DMS53 treated with DMSO at 0.1 percent for 48 hours (cell line): ENCODE measurements at regions not wholly inside any gene's neighbourhood (a gene's known extent, or its start where the extent isn't known, plus 50 kb on each side); places are given as distances from the start of the nearest gene placed in this dataset.

ENCODE experiments used
- DNase-seq: peaks from one replicate; lab custom pipeline; 2025; ENCODE audit not compliant: unreplicated experiment; lab: John Stamatoyannopoulos, UW

DNA sequence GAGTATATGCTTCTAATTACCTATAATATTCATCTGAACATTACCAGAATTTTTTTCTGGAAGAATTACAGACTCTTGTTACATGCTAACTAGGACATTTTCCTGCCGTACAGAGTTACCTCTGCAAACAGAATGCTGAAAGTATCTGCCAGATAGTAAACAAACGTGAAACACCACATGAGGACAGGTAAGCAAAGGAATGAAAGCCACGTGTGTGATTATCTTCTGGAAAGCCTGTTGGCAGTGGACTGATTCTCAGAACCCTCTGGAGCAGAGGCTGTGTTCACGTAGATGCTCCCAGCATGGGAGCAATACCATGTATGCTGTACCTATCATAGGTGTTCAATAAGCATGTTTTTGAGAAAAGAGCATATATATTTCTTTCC, 472.6 kb downstream of the ENC1 start:
- DNase-seq, result no peak

DNA sequence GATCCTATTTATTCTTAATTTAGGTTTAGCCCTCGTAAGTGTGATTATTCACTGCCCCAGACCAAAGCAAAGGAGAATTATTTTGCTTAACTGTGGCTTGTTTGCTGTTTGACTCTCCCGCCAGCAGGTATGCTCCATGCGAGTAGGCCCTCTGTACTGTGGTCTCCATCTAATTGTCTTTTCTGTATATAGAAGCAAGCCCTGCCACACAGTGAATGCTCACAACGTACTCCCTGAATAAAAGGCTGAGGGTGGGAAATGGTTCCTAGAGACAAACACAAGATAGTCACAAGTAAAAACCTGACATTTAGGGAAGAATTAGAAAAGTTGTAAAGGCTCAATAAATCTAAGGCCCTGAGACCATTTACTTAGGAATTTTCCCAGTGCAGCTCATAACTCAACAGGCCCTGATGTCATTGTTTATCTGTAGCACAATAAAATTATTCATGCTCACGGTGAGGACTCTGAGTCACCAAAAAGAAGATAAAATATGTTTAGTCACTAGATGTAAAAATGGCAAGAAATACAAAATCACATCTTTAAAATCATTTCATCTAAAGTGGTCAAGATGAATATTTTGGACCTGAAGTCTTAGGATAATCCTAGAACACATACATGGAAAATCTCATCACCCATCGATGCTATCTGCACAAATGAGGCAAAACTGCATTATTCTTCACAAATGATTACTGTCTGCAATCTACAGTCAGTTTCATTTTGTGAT, 473.2 kb downstream of the ENC1 start:
- no peak for DNase-seq

- DNase-seq, result no peak
Measured at GRCh38 chr5:74166064-74166463, 474.5 kb downstream of the ENC1 start.

DNA sequence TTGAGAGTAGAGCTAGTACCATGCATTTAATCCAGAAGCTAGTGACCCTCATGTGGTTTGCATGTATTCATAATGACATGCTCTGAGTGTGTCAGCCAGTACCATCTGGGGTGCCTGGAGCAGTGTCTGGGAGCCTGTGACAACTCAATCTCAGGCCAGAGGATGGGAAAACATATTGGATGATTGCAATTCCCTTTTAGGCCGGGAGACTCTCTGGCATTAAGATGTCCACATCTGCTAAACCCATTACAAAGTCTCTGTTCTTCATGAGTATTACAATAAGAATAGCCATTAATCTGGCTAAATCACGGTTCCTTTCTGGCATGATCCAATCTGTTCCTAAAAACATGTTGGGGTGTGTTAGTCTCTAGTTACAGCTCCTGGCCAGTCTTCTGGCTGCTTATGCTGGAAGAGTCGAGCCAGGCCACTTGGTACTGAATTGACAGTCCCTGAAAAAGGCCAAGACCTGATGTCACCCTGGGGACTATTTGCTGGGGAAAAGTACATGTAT, 475.7 kb downstream of the ENC1 start:
- DNase-seq, result no peak

DNA sequence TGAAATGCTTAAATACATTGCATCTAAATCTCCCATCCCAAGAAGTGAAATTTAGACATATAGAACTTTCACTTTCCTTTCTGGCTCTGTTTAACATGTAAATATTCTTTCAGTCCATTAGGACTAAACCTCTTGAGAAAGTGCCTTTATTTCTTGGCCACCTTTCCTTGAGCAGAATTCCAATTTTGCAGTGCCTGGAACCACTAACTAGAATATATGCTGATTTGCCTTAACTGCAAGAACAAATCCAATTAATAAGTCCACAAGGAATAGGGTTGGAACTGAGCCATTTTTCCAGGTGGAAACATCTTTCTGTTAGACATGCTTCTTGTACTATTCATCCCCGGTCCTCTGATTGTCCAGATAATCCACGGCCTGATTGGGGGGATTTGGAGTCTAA, 478.0 kb downstream of the ENC1 start:
- DNase-seq, result no peak

GRCh38 chr5:74161170-74161569, 479.4 kb downstream of the ENC1 start:
- no peak for DNase-seq

DNA sequence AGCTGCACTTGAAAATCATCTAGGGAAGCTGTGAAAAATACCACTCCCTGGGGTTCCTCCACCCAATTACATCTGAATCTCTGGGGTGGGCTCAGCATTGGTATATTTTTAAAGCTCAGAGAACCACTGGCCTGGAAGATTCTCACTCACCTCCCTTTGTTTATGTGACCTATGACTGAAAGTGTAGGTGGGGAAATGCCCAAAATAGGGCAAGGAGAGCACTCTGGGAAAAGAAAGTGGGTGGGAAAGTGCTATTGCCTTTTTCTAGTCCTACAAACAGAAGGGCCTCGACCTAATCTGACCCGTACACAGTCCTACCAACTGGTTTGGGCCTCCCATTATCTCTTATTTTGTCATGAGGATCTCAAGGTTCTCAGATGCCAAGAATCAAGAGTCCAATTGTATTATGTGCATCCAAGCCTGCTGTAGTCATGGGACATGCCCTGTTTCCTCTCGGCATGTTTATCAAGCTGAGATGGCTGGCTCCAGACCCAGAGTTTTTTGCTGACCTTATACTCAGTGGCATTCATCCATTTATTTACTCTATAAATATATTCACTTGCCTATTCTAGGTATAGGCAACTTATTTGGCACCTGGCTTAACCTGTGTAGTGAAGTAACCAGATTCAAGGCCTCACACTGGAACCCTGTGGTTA, 483.7 kb downstream of the ENC1 start:
- DNase-seq, result no peak

- no peak for DNase-seq
Measured at GRCh38 chr5:74155501-74155900, 485.0 kb downstream of the ENC1 start.

DNA sequence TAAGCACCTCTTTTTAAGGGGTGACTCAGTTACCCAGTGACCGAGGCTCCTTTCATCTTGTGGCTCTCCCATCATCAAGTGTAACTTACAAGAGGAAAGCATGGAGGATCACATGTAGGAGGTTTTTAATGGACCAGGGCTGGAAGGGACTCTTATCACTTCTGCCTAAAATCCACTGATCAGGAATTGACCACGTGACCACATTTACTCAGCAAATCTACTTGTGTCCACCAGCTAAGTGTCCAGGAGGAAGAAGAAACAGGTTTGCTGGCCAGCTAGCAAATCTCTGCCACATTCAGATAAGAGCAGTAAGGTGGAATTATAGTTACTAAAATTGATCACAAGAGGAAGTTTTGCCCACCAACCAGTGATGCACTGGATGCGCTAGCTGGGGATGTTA, 486.0 kb downstream of the ENC1 start:
- DNase-seq, result no peak

GRCh38 chr5:74153255-74153790, 487.2 kb downstream of the ENC1 start:
- DNase-seq, result no peak

DNA sequence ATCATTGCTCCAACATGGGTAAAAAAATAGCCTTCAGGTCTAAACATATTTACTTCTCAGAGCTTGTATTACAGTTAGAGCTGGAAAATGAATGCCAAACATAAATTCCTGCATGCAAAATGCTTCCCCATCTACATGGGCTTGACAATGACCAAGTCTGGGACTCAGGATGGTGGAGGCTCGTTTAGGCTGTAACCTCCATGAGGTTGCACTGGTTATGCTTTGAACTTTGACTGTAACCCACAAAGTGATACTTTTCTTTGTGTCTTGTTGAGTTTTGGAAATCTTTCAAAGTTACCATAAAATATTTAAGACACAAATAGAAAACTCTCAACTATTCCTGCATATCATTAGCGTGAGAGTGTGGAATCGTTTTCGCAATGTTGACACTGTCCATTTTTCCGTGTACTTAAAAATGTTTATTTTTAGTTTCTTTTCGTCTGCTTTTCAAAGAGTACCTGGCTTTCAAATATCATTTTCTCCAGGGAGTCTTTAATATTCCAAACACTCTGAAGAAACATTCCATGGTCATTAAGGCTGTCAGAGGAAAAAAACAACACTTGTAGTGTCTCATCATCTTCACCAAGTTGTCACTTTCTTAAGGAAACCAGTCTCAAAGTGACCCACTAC, 487.8 kb downstream of the ENC1 start:
- DNase-seq, result no peak

DNA sequence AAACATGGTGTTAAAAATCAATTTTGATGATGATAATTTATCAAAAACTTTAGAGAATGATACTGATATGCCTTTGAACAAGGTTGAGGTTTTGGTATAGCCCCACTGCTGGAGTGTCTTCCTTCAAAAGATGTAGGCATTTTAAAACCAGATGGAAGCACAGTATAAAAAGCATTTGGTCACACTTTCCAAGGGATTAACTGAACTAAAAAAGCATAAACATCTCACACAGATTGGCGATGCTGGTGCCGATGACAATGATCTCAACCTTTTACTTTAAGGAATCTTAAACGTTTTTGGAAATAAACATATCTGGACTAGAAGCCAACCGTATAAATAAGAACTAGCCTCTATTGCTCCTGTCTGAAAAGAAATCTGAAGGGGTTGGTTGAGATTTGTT, 488.4 kb downstream of the ENC1 start:
- DNase-seq, result no peak

DNA sequence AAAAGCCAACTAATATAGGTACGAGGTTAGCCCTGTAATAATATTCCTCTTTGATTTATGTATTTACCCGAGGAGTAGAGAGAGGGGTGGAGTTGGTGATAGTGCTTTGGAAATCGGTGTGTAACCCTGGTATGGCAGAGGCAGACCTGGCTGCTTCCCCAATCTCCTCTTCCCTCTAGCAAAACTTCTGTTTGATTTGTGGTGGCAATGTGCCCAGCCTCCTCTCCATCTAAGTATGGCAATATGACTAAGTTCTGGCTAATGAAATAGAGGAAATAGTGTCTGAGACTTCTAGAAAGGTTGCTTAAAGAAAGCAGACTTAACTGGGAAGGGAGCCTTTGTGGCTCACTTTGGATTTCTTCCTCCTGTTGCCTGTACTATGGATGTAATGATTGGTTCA, 491.1 kb downstream of the ENC1 start:
- no peak for DNase-seq

DNA sequence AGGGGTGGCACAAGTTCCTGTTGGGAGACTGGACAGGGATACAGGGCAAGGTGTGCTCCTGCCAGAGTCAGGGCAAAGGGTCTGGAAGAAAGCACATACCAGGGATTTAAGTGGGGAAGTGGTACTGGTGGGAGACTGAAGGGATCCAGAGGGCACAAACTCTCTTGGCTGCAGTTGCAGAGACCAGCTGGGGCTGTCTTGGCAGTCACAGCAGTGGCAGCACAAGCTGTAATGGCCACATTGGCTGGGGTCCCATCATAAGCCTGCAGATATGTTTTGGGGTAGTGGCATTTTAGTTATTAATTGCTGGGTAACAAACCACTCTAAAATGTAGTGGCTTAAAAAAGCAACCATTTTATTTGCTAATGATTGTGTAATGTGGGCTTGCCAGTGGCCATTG, 492.2 kb downstream of the ENC1 start:
- DNase-seq, result no peak

DNA sequence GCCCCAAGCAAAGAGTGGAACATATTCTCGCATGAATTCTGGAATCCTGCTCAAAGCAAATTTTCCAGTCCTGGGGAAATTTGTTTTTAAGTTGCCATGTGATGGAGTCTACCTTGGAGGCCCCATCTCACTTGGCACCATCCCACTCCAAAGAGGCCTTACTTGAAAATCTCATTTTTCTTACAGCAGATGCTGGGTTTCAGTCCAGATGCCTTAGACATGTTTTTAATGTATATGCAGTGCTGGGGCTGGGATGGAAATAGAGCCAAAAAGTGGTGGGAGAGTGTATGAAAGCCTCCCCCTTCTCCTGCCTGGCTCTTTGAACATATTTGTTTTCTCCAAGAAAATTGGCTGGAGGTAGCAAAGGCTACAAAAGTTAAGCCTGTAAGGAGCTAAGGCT, 493.7 kb downstream of the ENC1 start:
- no peak for DNase-seq

- no peak for DNase-seq
Measured at GRCh38 chr5:74145951-74146350, 494.6 kb downstream of the ENC1 start.

GRCh38 chr5:74143721-74144330, 496.7 kb downstream of the ENC1 start:
- no peak for DNase-seq

DNA sequence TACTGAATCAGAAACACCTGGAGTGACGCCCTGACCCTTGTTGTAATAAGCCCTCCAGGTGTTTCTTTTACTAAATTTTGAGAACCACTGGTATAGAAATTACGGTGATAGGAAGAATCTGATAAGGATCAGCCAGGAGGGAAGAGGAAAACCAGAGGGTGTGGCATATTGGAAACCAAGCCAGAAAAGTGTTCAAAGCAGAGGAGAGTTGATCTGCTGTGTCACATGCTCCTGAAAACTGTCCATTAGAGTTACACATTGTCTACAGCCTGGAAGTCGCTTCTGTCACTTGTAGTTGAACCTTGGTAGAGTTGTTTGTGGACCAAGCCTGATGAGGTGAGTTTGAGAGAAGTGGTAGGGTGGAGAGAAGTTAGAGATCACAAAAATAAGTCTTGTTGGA, 497.4 kb downstream of the ENC1 start:
- DNase-seq, result no peak

DNA sequence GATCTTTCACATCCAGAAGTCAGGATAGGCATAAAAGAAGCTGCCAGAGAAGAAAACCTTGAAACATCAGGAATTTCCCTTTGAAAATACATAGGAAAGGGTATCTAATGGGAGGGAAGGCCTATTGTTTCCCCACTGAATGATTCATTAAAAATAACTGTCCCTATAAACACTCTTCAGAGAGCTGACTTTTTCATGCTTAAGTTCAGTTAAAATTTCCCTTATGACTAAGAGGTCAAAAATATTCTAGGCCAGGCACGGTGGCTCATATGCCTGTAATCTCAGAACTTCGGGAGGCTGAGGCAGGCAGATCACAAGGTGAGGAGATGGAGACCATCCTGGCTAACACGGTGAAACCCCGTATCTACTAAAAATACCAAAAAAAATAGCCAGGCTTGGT, 499.5 kb downstream of the ENC1 start:
- DNase-seq, result no peak

DNA sequence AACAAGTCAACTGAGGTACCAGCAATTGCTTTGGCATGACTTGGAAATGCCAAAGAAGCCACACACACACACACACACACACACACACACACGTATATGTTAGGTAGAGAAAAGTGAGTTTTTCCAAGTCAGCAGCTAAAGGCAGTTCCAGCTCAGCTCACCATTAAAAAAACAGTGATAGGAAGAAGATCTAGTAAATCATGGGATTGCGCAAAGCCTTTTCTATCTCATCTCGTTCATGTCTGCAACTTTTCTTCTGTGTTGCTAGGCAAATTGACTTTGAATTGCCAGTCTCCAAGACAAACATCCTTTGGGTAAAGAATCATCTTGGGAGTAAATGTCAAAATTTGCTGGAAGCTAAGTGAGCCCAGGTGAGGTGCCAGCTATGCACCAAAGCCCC, 500.1 kb downstream of the ENC1 start:
- no peak for DNase-seq

DNA sequence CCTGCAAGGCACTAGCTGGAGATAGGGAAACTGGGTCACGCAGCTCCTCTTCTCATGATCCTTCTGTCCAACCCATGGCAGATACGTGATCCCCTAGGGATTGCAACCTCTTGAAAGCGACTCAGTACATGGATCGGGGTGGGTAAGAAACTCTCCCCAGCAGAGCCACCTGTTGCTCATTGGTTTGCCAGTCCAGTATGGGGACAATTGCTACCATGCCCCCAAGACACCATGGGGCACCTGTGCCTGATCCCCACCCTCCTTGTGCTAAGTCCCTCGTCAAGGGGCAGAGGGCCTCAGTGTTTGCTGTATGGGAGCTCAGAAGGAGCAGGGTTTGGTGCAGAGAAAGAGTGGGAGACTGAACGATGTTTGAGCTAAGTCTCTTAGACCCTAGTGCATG, 500.9 kb downstream of the ENC1 start:
- no peak for DNase-seq

DNA sequence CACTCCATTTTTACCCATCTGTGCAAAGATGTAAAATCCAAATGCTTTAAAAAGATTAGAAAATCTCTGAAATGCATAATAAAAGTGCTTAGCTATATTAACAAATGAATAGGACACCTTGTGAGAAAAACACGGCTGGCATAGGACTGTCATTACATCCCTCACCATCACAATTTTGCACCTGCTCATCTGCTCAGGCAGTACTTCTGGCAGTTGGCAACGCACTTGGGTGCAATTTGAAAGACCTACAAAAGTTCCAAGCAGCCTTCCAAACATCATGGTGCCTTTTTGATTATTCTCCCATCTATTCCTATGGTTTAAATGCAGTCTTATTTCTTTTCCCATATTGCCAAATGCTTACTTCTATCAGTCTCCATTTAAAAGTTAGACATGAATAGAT, 501.8 kb downstream of the ENC1 start:
- no peak for DNase-seq
